Ishikawa (cell line): ENCODE measurements at regions not wholly inside any gene's neighbourhood (a gene's known extent, or its start where the extent isn't known, plus 50 kb on each side); places are given as distances from the start of the nearest gene placed in this dataset.

Experiments used
- EP300 ChIP-seq: IDR thresholded peaks from 2 replicates; pipeline ENCODE4 v1.6.1; 2012; ENCODE audit warnings: borderline replicate concordance
- MAX ChIP-seq: IDR thresholded peaks from 2 replicates; pipeline ENCODE4 v1.6.1; 2012
- RAD21 ChIP-seq: IDR thresholded peaks from 2 replicates; pipeline ENCODE4 v1.6.1; 2012; ENCODE audit warnings: low read depth
- TCF12 ChIP-seq: IDR thresholded peaks from 2 replicates; pipeline ENCODE4 v1.6.1; 2012; ENCODE audit warnings: low read depth
- TF ChIP-seq, protein P1 (sequence below): IDR thresholded peaks from 2 replicates; pipeline ENCODE4 v1.6.1; 2012

GRCh38 chr6:156639009-156639721 lies 138.0 kb upstream of the ARID1B start:
- TF ChIP-seq TCF12: no peak
- no peak for TF ChIP-seq RAD21
- TF ChIP-seq MAX: no peak
- no peak for TF ChIP-seq EP300
- TF ChIP-seq, protein P1, sequence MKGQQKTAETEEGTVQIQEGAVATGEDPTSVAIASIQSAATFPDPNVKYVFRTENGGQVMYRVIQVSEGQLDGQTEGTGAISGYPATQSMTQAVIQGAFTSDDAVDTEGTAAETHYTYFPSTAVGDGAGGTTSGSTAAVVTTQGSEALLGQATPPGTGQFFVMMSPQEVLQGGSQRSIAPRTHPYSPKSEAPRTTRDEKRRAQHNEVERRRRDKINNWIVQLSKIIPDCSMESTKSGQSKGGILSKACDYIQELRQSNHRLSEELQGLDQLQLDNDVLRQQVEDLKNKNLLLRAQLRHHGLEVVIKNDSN: no peak
